GM12878 (cell line): ENCODE measurements at regions not wholly inside any gene's neighbourhood (a gene's known extent, or its start where the extent isn't known, plus 50 kb on each side); places are given as distances from the start of the nearest gene placed in this dataset.

Source experiments
- ATAC-seq: fragments of 200-7000 bp; cut with Tn5 transposase; 3 replicates; pipeline ENCODE4 v1.9.1; 2020; ENCODE audit warnings: mild to moderate bottlenecking, moderate library complexity
- BruUV-seq: library from RNA; stranded (reverse); fragments of 400-500 nt; replicated peaks from 2 replicates; lab custom pipeline; 2021; lab: Mats Ljungman, UMichigan
- CTCF ChIA-PET: fragments of 300-600 bp; sonication (Branson Sonifier 250); formaldehyde crosslinking; extraction: SDS; loops from one replicate; lab custom pipeline; 2021; ENCODE audit warnings: inconsistent platforms; lab: Yijun Ruan, JAX
- POLR2A ChIA-PET: fragments of 350-600 bp; formaldehyde crosslinking; extraction: SDS; loops from one replicate; lab custom pipeline; 2021; ENCODE audit warnings: inconsistent platforms; lab: Charles Lee
- RAD21 ChIA-PET: fragments of 300-600 bp; sonication (Branson Sonifier 250); formaldehyde crosslinking; loops from one replicate; lab custom pipeline; 2023; ENCODE audit warnings: antibody characterized with exemption; ENCODE audit not compliant: unreplicated experiment; lab: Charles Lee
- SMC1A ChIA-PET: fragments of 300-600 bp; sonication (Branson Sonifier 250); formaldehyde crosslinking; loops from one replicate; lab custom pipeline; 2023; ENCODE audit not compliant: unreplicated experiment, uncharacterized antibody; lab: Charles Lee
- DNase-seq: peaks from one replicate; pipeline ENCODE4 v3.0.0-alpha.2; 2011; ENCODE audit warnings: low read depth, low spot score
- FAIRE-seq: peaks from 3 replicates; lab custom pipeline; 2011; peaks lifted over from hg19 to GRCh38; lab: Jason Lieb, UNC
- H2AFZ ChIP-seq: 2 replicates; pipeline ENCODE4 v1.6.0; 2011; ENCODE audit warnings: low read depth, low read length, control low read depth; ENCODE audit not compliant: control insufficient read depth
- H3K27ac ChIP-seq: 2 replicates; pipeline ENCODE4 v1.5.1; 2011; ENCODE audit warnings: control low read depth; ENCODE audit not compliant: control insufficient read depth, insufficient read depth
- H3K27me3 ChIP-seq, 2 experiments: replicated peaks in 1 of 2; 2 replicates each; pipeline versions ENCODE4 v1.6.0 to v1.6.1; 2011; ENCODE audit warnings: low read length in 1 of 2; ENCODE audit not compliant: control insufficient read depth in 2 of 2, insufficient read depth in 2 of 2
- H3K36me3 ChIP-seq, 2 experiments: 2 replicates each; pipeline ENCODE4 v1.5.1; 2011; ENCODE audit warnings: low read length in 1 of 2; ENCODE audit not compliant: control insufficient read depth in 2 of 2, insufficient read depth in 2 of 2
- H3K4me1 ChIP-seq: 2 replicates; pipeline ENCODE4 v1.6.1; 2011; ENCODE audit warnings: mild to moderate bottlenecking, low read length, moderate library complexity, mixed read lengths; ENCODE audit not compliant: control insufficient read depth, insufficient read depth
- H3K4me2 ChIP-seq: 2 replicates; pipeline ENCODE4 v1.6.0; 2011; ENCODE audit warnings: control low read depth; ENCODE audit not compliant: control insufficient read depth, insufficient read depth
- H3K4me3 ChIP-seq: fragments of 200-600 bp; sonication (generic); 2 replicates; pipeline ENCODE4 v1.5.1; 2016
- H3K79me2 ChIP-seq: 2 replicates; pipeline ENCODE4 v1.6.0; 2011; ENCODE audit warnings: low read length; ENCODE audit not compliant: control insufficient read depth, insufficient read depth
- H3K9ac ChIP-seq: 2 replicates; pipeline ENCODE4 v1.8.0; 2011; ENCODE audit warnings: low read length, control low read depth, mixed read lengths; ENCODE audit not compliant: control insufficient read depth, insufficient read depth
- H3K9me3 ChIP-seq: replicated peaks from 3 replicates; pipeline ENCODE4 v1.5.1; 2011; ENCODE audit warnings: mild to moderate bottlenecking, low read length; ENCODE audit not compliant: control insufficient read depth, insufficient read depth
- H4K20me1 ChIP-seq: 2 replicates; pipeline ENCODE4 v1.6.0; 2011; ENCODE audit not compliant: control insufficient read depth, insufficient read depth
- BMI1 ChIP-seq: fragments of 450-650 bp; IDR thresholded peaks from 2 replicates; pipeline ENCODE4 v1.6.1; 2016; ENCODE audit warnings: mild to moderate bottlenecking, moderate library complexity, borderline replicate concordance
- IRF4 ChIP-seq: IDR thresholded peaks from 2 replicates; pipeline ENCODE4 v1.6.1; 2011; ENCODE audit warnings: low read depth, low read length
- MEF2A ChIP-seq: IDR thresholded peaks from 2 replicates; pipeline ENCODE4 v1.6.1; 2011; ENCODE audit warnings: low read depth, mild to moderate bottlenecking, low read length, moderate library complexity; ENCODE audit not compliant: insufficient read depth
- NFYA ChIP-seq: IDR thresholded peaks from 2 replicates; pipeline ENCODE4 v1.6.1; 2011; ENCODE audit warnings: low read depth, mild to moderate bottlenecking, low read length, improper control_type of control experiment, borderline replicate concordance
- RAD51 ChIP-seq: fragments of 450-650 bp; IDR thresholded peaks from 2 replicates; pipeline ENCODE4 v1.6.1; 2016; ENCODE audit warnings: moderate library complexity, mild to moderate bottlenecking, inconsistent platforms
- RB1 ChIP-seq: fragments of 450-650 bp; formaldehyde crosslinking; IDR thresholded peaks from 2 replicates; pipeline ENCODE4 v1.6.1; 2017; ENCODE audit warnings: mild to moderate bottlenecking, borderline replicate concordance
- ZBTB40 ChIP-seq: fragments of 450-650 bp; IDR thresholded peaks from 2 replicates; pipeline ENCODE4 v1.6.1; 2016; ENCODE audit warnings: mild to moderate bottlenecking, moderate library complexity, borderline replicate concordance
- WGBS: methylation state at CpG from one replicate; pipeline ENCODE4 v1.1.6; 2016; ENCODE audit warnings: low lambda C conversion rate; ENCODE audit not compliant: insufficient replicate concordance, insufficient coverage; ENCODE audit errors: missing lambda C conversion rate; 5-methylcytosine and 5-hydroxymethylcytosine counted together
- in situ Hi-C: fragments of 300-500 bp; cut with MboI; formaldehyde crosslinking; loops from 9 replicates; pipeline ENCODE4 v1.14.3; 2018; ENCODE audit warnings: mixed read lengths
- intact Hi-C: fragments of 100-400 bp; cut with micrococcal nuclease; formaldehyde crosslinking; loops from one replicate; pipeline ENCODE4 v1.14.2; 2022; ENCODE audit not compliant: unreplicated experiment

DNA sequence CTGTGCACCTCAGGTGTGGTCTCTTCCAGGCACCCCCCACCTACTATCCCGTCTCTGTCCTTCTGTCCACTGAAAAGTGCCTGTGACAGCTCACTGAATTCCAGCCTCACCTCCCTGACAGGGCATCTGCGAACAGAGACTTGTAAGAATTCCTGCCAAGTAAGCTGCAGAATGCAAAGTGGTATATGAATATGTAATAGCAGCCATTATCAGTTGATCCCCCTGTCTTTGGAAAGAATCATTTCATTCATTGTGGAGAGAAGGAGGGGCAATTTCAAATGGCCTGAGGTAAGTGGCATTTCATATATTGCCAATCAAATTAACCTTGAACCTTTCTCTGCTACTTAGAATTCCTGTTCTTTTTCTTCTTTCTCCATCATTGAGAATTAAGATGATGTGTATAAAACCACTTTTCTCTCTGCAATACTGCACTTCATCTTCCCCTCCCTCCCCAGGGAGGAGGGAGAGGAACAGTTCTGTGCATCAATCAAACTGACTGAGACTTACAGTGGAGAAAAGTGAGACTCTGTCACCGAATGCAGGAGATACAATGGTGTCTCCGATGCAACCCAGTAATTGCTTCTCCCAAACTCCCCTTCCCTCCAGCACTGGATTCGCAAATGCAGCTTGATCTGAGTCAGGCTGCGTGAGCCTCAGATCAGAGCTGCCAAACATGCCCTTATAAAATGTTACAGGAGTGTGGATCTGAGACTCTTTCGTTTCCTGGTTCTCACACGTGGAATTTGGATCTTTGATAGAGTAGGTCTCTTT lies 91.7 kb downstream of the SLC10A2 start:
- DNase-seq (no peak), FAIRE-seq (no peak), ATAC-seq (no peak)
- ChIA-PET CTCF (no interaction called here), SMC1A (interaction anchor here (1.0 kb wide), 1 partner anchor 978 kb away, joined by 4 read pairs; no protein-coding TSS in a partner anchor), RAD21 (interaction anchor here (1.1 kb wide), 2 partner anchors 56 to 59 kb away, joined by 3 read pairs; no protein-coding TSS in a partner anchor), POLR2A (no interaction called here)
- in situ Hi-C loops (no loop called here), intact Hi-C loops (loop anchor here (5.0 kb wide), 1 partner anchor 58 kb away; no protein-coding TSS in a partner anchor)
- no peak overlapping the region for H3K27ac ChIP-seq
- TF ChIP-seq NFYA (no peak), RAD51 (no peak), IRF4 (no peak), ZBTB40 (no peak), MEF2A (no peak), RB1 (no peak), BMI1 (no peak)
- H3K9ac ChIP-seq: no peak overlapping the region
- H3K4me3 ChIP-seq: no peak overlapping the region
- H3K36me3 ChIP-seq: no peaks in the 10 kb centered on the region
- no peaks in the 10 kb centered on the region for H3K79me2 ChIP-seq
- H3K4me2 ChIP-seq: no peak overlapping the region
- H2AFZ ChIP-seq: no peak overlapping the region; the same call in 1 of the 2 replicates
- H4K20me1 ChIP-seq: no peaks in the 10 kb centered on the region
- no TSS peak for BruUV-seq
- peaks cover 1% of the 10 kb centered on the region; the same call in 2 of the 3 replicates for H3K9me3 ChIP-seq
- peaks cover 18% of the 10 kb centered on the region; the same call in 1 of the 2 replicates for H3K4me1 ChIP-seq
- 79% methylated on average over 8 of the region's 8 CpGs for WGBS
- no peaks in the 10 kb centered on the region for H3K27me3 ChIP-seq
